ENCODE measurements at regions not wholly inside any gene's neighbourhood (a gene's known extent, or its start where the extent isn't known, plus 50 kb on each side); places are given as distances from the start of the nearest gene placed in this dataset.

DNA sequence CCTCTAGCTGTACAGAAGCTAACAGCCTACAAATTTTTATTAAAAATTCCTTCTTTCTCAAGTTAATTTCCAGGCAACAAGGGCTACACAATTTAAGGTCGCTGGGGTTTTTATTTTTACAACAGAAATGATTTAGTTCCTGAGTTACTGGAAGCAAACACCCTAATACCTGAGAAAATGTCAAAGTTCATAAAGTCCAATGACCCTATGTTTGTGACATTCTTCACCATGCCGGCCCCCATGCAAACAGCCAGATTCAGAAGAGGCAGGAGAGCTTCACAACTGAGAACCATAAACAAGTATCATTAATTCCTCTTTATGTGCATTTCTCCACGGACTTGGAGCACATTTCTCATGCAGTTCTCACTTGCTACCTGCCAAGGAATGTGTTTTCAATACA lies 236.2 kb upstream of the EGLN3 start (continued):
- TF ChIP-seq, protein P1, sequence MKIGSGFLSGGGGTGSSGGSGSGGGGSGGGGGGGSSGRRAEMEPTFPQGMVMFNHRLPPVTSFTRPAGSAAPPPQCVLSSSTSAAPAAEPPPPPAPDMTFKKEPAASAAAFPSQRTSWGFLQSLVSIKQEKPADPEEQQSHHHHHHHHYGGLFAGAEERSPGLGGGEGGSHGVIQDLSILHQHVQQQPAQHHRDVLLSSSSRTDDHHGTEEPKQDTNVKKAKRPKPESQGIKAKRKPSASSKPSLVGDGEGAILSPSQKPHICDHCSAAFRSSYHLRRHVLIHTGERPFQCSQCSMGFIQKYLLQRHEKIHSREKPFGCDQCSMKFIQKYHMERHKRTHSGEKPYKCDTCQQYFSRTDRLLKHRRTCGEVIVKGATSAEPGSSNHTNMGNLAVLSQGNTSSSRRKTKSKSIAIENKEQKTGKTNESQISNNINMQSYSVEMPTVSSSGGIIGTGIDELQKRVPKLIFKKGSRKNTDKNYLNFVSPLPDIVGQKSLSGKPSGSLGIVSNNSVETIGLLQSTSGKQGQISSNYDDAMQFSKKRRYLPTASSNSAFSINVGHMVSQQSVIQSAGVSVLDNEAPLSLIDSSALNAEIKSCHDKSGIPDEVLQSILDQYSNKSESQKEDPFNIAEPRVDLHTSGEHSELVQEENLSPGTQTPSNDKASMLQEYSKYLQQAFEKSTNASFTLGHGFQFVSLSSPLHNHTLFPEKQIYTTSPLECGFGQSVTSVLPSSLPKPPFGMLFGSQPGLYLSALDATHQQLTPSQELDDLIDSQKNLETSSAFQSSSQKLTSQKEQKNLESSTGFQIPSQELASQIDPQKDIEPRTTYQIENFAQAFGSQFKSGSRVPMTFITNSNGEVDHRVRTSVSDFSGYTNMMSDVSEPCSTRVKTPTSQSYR (CRISPR knock-in tag; IDR thresholded peaks at IDR 0.05), result no peak
- TF ChIP-seq ZNF416 (CRISPR knock-in tag; IDR thresholded peaks at IDR 0.05) (no peak), FOXP1 (CRISPR knock-in tag; IDR thresholded peaks at IDR 0.05; ENCODE audit: borderline replicate concordance) (no peak), TP53 (CRISPR knock-in tag; IDR thresholded peaks at IDR 0.05) (no peak)
- TF ChIP-seq, protein P2, sequence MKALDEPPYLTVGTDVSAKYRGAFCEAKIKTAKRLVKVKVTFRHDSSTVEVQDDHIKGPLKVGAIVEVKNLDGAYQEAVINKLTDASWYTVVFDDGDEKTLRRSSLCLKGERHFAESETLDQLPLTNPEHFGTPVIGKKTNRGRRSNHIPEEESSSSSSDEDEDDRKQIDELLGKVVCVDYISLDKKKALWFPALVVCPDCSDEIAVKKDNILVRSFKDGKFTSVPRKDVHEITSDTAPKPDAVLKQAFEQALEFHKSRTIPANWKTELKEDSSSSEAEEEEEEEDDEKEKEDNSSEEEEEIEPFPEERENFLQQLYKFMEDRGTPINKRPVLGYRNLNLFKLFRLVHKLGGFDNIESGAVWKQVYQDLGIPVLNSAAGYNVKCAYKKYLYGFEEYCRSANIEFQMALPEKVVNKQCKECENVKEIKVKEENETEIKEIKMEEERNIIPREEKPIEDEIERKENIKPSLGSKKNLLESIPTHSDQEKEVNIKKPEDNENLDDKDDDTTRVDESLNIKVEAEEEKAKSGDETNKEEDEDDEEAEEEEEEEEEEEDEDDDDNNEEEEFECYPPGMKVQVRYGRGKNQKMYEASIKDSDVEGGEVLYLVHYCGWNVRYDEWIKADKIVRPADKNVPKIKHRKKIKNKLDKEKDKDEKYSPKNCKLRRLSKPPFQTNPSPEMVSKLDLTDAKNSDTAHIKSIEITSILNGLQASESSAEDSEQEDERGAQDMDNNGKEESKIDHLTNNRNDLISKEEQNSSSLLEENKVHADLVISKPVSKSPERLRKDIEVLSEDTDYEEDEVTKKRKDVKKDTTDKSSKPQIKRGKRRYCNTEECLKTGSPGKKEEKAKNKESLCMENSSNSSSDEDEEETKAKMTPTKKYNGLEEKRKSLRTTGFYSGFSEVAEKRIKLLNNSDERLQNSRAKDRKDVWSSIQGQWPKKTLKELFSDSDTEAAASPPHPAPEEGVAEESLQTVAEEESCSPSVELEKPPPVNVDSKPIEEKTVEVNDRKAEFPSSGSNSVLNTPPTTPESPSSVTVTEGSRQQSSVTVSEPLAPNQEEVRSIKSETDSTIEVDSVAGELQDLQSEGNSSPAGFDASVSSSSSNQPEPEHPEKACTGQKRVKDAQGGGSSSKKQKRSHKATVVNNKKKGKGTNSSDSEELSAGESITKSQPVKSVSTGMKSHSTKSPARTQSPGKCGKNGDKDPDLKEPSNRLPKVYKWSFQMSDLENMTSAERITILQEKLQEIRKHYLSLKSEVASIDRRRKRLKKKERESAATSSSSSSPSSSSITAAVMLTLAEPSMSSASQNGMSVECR (CRISPR knock-in tag; IDR thresholded peaks at IDR 0.05; ENCODE audit: borderline replicate concordance), result no peak

DNA sequence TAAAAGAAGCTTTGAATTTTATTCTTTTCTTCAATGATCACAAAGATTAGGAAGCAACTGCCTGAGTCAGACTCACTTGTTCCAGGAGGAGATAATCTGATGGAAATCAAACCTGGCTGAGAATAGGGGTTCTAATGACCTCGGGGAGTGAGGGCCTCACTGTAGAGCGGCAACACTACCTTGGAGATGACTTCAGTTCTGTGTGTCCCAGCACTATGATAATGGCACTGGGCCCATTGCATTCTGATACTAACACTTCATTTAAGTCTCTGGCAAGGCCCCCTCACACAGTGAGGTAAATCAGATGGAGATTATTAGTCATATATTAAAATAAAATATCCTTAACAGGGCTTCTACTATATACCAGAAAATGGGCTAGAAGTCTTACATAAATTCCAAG lies 233.3 kb upstream of the EGLN3 start:
- DNase-seq (ENCODE audit: low spot score) (no peak), ATAC-seq (no peak)
- CTCF ChIA-PET, result no interaction called here
- POLR2A ChIA-PET, result no interaction called here
- Mint-ChIP-seq H3K9me3 (no peaks in the 10 kb centered on the region), H3K27ac (no peak overlapping the region), H3K4me1 (peaks cover 13% of the 10 kb centered on the region), H3K27me3 (ENCODE audit: low read depth) (no peaks in the 10 kb centered on the region), H3K4me3 (no peak overlapping the region), H3K36me3 (no peaks in the 10 kb centered on the region)
- no peak for TF ChIP-seq ZNF396 (CRISPR knock-in tag; IDR thresholded peaks at IDR 0.05; ENCODE audit: borderline replicate concordance)
- TF ChIP-seq, protein P3, sequence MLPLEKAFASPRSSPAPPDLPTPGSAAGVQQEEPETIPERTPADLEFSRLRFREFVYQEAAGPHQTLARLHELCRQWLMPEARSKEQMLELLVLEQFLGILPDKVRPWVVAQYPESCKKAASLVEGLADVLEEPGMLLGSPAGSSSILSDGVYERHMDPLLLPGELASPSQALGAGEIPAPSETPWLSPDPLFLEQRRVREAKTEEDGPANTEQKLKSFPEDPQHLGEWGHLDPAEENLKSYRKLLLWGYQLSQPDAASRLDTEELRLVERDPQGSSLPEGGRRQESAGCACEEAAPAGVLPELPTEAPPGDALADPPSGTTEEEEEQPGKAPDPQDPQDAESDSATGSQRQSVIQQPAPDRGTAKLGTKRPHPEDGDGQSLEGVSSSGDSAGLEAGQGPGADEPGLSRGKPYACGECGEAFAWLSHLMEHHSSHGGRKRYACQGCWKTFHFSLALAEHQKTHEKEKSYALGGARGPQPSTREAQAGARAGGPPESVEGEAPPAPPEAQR (CRISPR knock-in tag; IDR thresholded peaks at IDR 0.05), result no peak
- TF ChIP-seq, protein P4, sequence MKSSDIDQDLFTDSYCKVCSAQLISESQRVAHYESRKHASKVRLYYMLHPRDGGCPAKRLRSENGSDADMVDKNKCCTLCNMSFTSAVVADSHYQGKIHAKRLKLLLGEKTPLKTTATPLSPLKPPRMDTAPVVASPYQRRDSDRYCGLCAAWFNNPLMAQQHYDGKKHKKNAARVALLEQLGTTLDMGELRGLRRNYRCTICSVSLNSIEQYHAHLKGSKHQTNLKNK (CRISPR knock-in tag; IDR thresholded peaks at IDR 0.05), result no peak
- TF ChIP-seq, protein P5, sequence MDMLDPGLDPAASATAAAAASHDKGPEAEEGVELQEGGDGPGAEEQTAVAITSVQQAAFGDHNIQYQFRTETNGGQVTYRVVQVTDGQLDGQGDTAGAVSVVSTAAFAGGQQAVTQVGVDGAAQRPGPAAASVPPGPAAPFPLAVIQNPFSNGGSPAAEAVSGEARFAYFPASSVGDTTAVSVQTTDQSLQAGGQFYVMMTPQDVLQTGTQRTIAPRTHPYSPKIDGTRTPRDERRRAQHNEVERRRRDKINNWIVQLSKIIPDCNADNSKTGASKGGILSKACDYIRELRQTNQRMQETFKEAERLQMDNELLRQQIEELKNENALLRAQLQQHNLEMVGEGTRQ (CRISPR knock-in tag; IDR thresholded peaks at IDR 0.05), result no peak
- TF ChIP-seq, protein P2 (CRISPR knock-in tag; IDR thresholded peaks at IDR 0.05; ENCODE audit: borderline replicate concordance), result no peak
